ENCODE measurements at regions not wholly inside any gene's neighbourhood (a gene's known extent, or its start where the extent isn't known, plus 50 kb on each side); places are given as distances from the start of the nearest gene placed in this dataset.
"Not testable (repeated sequence)": the region's sequence is repeated elsewhere in the genome, so short reads cannot be mapped to it uniquely, and the experiment has no call there.

GRCh38 chr3:61387817-61388216 lies 136.6 kb upstream of the FHIT start:
- Mint-ChIP-seq H3K27me3 (ENCODE audit: low read depth) (peaks cover 28% of the 10 kb centered on the region), H3K27ac (ENCODE audit: unreplicated experiment) (no peak overlapping the region), H3K36me3 (ENCODE audit: low read depth) (peaks cover 3% of the 10 kb centered on the region), H3K4me3 (ENCODE audit: unreplicated experiment) (no peak overlapping the region), H3K4me1 (ENCODE audit: low read depth) (no peaks in the 10 kb centered on the region), H3K9me3 (ENCODE audit: low read depth) (peaks cover 15% of the 10 kb centered on the region)
- no peak for DNase-seq (ENCODE audit: low spot score)
- no peak for TF ChIP-seq CTCF (IDR thresholded peaks at IDR 0.05)

DNA sequence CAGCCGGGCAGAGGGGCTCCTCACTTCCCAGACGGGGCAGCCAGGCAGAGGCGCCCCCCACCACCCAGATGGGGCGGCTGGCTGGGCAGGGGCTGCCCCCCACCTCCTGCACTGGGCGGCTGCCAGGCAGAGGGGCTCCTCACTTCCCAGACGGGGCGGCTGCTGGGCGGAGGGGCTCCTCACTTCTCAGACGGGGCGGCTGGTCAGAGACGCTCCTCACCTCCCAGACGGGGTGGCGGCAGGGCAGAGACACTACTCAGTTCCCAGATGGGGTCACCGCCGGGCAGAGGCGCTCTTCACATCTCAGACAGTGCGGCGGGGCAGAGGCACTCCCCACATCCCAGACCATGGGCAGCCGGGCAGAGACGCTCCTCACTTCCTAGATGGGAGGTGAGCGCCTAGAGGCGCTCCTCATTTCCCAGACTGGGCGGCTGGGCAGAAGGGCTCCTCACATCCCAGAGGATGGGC lies 142.3 kb upstream of the FHIT start:
- H3K4me3 Mint-ChIP-seq (ENCODE audit: unreplicated experiment); H3K36me3 Mint-ChIP-seq (ENCODE audit: low read depth); H3K4me1 Mint-ChIP-seq (ENCODE audit: low read depth); H3K27ac Mint-ChIP-seq (ENCODE audit: unreplicated experiment); H3K27me3 Mint-ChIP-seq (ENCODE audit: low read depth); DNase-seq (ENCODE audit: low spot score): not testable (repeated sequence)
- peaks cover 31% of the 10 kb centered on the region for H3K9me3 Mint-ChIP-seq (ENCODE audit: low read depth)

GRCh38 chr3:61401359-61401758 lies 150.1 kb upstream of the FHIT start:
- no peak overlapping the region for H3K27ac Mint-ChIP-seq (ENCODE audit: unreplicated experiment)
- peaks cover 4% of the 10 kb centered on the region for H3K9me3 Mint-ChIP-seq (ENCODE audit: low read depth)
- H3K36me3 Mint-ChIP-seq (ENCODE audit: low read depth), result no peaks in the 10 kb centered on the region
- H3K27me3 Mint-ChIP-seq (ENCODE audit: low read depth), result peaks cover 6% of the 10 kb centered on the region
- DNase-seq (ENCODE audit: low spot score), result no peak
- no peak for TF ChIP-seq CTCF (IDR thresholded peaks at IDR 0.05)
- H3K4me3 Mint-ChIP-seq (ENCODE audit: unreplicated experiment), result no peak overlapping the region
- H3K4me1 Mint-ChIP-seq (ENCODE audit: low read depth), result no peaks in the 10 kb centered on the region

- no peak for DNase-seq (ENCODE audit: low spot score)
- H3K4me3 Mint-ChIP-seq (ENCODE audit: unreplicated experiment), result no peak overlapping the region
- no peaks in the 10 kb centered on the region for H3K4me1 Mint-ChIP-seq (ENCODE audit: low read depth)
- H3K27ac Mint-ChIP-seq (ENCODE audit: unreplicated experiment), result no peak overlapping the region
- H3K36me3 Mint-ChIP-seq (ENCODE audit: low read depth), result no peaks in the 10 kb centered on the region
- H3K9me3 Mint-ChIP-seq (ENCODE audit: low read depth), result no peaks in the 10 kb centered on the region
- peaks cover 20% of the 10 kb centered on the region for H3K27me3 Mint-ChIP-seq (ENCODE audit: low read depth)
- no peak for TF ChIP-seq CTCF (IDR thresholded peaks at IDR 0.05)
Observed at GRCh38 chr3:61407397-61407796, 154.0 kb upstream of the PTPRG start.

DNA sequence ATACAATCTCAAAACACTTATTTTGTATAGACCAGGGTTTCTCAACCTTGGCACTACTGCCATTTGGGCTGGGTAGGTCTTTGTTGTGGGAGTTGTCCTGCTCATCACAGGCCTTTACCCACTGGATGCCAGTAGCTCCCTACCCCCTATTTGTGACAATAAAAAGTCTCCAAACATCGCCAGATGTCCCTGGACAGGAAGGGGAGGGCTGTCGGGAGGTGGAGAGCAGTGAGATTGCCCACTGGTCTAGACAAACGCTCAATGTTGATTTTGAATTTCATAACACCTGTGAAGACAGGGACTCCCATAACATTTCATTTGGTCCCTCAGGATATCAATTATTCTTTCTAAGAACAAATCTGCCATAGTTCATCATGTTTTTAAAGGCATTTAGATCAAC lies 151.7 kb upstream of the PTPRG start:
- no peak for TF ChIP-seq CTCF (IDR thresholded peaks at IDR 0.05)
- H3K4me3 Mint-ChIP-seq (ENCODE audit: unreplicated experiment), result no peak overlapping the region
- H3K9me3 Mint-ChIP-seq (ENCODE audit: low read depth), result no peaks in the 10 kb centered on the region

GRCh38 chr3:61410358-61410757 lies 151.0 kb upstream of the PTPRG start:
- H3K27ac Mint-ChIP-seq (ENCODE audit: unreplicated experiment); H3K36me3 Mint-ChIP-seq (ENCODE audit: low read depth); DNase-seq (ENCODE audit: low spot score); H3K4me3 Mint-ChIP-seq (ENCODE audit: unreplicated experiment); H3K9me3 Mint-ChIP-seq (ENCODE audit: low read depth); H3K4me1 Mint-ChIP-seq (ENCODE audit: low read depth): not testable (repeated sequence)
- H3K27me3 Mint-ChIP-seq (ENCODE audit: low read depth), result peaks cover 38% of the 10 kb centered on the region

More for the DNA sequence above, 151.7 kb upstream of the PTPRG start:
- Mint-ChIP-seq H3K36me3 (ENCODE audit: low read depth) (no peaks in the 10 kb centered on the region), H3K4me1 (ENCODE audit: low read depth) (no peaks in the 10 kb centered on the region), H3K27ac (ENCODE audit: unreplicated experiment) (no peak overlapping the region), H3K27me3 (ENCODE audit: low read depth) (peaks cover 32% of the 10 kb centered on the region)
- no peak for DNase-seq (ENCODE audit: low spot score)
